ENCODE measurements at regions not wholly inside any gene's neighbourhood (a gene's known extent, or its start where the extent isn't known, plus 50 kb on each side); places are given as distances from the start of the nearest gene placed in this dataset.

DNA sequence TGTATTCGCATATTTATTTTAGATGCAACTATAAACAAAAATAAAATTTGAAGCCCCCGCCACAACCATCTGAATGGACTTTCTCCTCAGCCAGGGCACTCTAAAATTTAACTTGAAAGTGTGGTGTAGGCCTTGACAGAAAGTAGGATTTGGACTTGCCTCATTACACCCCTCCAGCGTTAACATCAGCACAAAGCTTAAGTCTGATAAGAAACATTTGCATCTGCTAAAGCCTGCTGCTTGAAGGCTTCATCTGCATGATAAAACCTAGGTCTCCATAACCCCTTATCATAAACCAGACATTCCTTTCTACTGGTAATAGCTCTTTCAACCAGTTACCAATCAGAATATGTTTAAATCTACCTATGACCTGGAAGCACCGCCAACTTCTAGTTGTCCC lies 1046.5 kb downstream of the FAT4 start:
- TF ChIP-seq, protein P1, sequence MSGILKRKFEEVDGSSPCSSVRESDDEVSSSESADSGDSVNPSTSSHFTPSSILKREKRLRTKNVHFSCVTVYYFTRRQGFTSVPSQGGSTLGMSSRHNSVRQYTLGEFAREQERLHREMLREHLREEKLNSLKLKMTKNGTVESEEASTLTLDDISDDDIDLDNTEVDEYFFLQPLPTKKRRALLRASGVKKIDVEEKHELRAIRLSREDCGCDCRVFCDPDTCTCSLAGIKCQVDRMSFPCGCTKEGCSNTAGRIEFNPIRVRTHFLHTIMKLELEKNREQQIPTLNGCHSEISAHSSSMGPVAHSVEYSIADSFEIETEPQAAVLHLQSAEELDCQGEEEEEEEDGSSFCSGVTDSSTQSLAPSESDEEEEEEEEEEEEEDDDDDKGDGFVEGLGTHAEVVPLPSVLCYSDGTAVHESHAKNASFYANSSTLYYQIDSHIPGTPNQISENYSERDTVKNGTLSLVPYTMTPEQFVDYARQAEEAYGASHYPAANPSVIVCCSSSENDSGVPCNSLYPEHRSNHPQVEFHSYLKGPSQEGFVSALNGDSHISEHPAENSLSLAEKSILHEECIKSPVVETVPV (CRISPR knock-in tag; IDR thresholded peaks at IDR 0.05), result no peak
- TF ChIP-seq ZFP30 (CRISPR knock-in tag; IDR thresholded peaks at IDR 0.05), result no peak
- no peak for TF ChIP-seq GLIS3 (CRISPR knock-in tag; IDR thresholded peaks at IDR 0.05)
- no peak for TF ChIP-seq ZFP3 (CRISPR knock-in tag; IDR thresholded peaks at IDR 0.05)
- TF ChIP-seq, protein P2, sequence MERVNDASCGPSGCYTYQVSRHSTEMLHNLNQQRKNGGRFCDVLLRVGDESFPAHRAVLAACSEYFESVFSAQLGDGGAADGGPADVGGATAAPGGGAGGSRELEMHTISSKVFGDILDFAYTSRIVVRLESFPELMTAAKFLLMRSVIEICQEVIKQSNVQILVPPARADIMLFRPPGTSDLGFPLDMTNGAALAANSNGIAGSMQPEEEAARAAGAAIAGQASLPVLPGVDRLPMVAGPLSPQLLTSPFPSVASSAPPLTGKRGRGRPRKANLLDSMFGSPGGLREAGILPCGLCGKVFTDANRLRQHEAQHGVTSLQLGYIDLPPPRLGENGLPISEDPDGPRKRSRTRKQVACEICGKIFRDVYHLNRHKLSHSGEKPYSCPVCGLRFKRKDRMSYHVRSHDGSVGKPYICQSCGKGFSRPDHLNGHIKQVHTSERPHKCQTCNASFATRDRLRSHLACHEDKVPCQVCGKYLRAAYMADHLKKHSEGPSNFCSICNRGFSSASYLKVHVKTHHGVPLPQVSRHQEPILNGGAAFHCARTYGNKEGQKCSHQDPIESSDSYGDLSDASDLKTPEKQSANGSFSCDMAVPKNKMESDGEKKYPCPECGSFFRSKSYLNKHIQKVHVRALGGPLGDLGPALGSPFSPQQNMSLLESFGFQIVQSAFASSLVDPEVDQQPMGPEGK (CRISPR knock-in tag; IDR thresholded peaks at IDR 0.05; ENCODE audit: borderline replicate concordance), result no peak
- TF ChIP-seq ARNTL (CRISPR knock-in tag; IDR thresholded peaks at IDR 0.05; ENCODE audit: borderline replicate concordance, low read depth), result no peak
- no peak for TF ChIP-seq ZC3H10 (CRISPR knock-in tag; IDR thresholded peaks at IDR 0.05)
- TF ChIP-seq BACH2 (CRISPR knock-in tag; IDR thresholded peaks at IDR 0.05; ENCODE audit: borderline replicate concordance), result no peak
- no peak for TF ChIP-seq PPARA (CRISPR knock-in tag; IDR thresholded peaks at IDR 0.05; ENCODE audit: borderline replicate concordance)
- TF ChIP-seq RARB (CRISPR knock-in tag; IDR thresholded peaks at IDR 0.05), result no peak
- TF ChIP-seq, protein P3, sequence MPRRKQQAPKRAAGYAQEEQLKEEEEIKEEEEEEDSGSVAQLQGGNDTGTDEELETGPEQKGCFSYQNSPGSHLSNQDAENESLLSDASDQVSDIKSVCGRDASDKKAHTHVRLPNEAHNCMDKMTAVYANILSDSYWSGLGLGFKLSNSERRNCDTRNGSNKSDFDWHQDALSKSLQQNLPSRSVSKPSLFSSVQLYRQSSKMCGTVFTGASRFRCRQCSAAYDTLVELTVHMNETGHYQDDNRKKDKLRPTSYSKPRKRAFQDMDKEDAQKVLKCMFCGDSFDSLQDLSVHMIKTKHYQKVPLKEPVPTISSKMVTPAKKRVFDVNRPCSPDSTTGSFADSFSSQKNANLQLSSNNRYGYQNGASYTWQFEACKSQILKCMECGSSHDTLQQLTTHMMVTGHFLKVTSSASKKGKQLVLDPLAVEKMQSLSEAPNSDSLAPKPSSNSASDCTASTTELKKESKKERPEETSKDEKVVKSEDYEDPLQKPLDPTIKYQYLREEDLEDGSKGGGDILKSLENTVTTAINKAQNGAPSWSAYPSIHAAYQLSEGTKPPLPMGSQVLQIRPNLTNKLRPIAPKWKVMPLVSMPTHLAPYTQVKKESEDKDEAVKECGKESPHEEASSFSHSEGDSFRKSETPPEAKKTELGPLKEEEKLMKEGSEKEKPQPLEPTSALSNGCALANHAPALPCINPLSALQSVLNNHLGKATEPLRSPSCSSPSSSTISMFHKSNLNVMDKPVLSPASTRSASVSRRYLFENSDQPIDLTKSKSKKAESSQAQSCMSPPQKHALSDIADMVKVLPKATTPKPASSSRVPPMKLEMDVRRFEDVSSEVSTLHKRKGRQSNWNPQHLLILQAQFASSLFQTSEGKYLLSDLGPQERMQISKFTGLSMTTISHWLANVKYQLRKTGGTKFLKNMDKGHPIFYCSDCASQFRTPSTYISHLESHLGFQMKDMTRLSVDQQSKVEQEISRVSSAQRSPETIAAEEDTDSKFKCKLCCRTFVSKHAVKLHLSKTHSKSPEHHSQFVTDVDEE (CRISPR knock-in tag; IDR thresholded peaks at IDR 0.05), result no peak
- TF ChIP-seq SNAI2 (CRISPR knock-in tag; IDR thresholded peaks at IDR 0.05), result no peak
- no peak for TF ChIP-seq ESRRG (CRISPR knock-in tag; IDR thresholded peaks at IDR 0.05)
- TF ChIP-seq OSR1 (CRISPR knock-in tag; IDR thresholded peaks at IDR 0.05), result no peak
